ENCODE measurements at regions not wholly inside any gene's neighbourhood (a gene's known extent, or its start where the extent isn't known, plus 50 kb on each side); places are given as distances from the start of the nearest gene placed in this dataset.

DNA sequence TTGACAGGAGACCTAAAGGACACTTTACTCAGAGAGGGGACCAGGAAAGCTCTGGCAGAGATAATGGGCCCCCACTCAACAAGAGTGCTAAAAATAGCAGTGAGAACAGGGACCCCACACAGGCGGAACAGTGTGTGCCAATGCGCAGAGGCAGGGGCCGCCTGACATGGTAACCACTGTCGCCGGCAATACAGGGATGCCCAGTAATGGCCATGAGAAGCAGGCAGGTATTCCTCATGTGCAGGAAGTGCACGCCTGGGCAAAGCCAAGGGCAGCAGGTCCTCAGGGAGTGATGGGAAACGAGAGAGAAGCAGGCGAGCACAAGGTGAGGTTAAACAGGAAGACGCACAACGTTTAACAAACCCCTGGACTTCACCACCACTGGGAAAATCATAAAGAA, 757.1 kb downstream of the LIG4 start:
- H3K4me1 ChIP-seq = no peaks in the 10 kb centered on the region
- intact Hi-C loops (cut with DNase I; ENCODE audit: low total_unique reads) = no loop called here

GRCh38 chr13:107457686-107458085, 757.6 kb downstream of the LIG4 start:
- Histone ChIP-seq H3K27me3 (no peaks in the 10 kb centered on the region), H3K4me3 (no peak overlapping the region), H3K36me3 (no peaks in the 10 kb centered on the region), H3K4me1 (no peaks in the 10 kb centered on the region), H3K27ac (no peak overlapping the region), H3K9me3 (peaks cover 6 to 12% of the 10 kb centered on the region in 2 donors)
- no peak for DNase-seq (ENCODE audit: low spot score in 2 of 2)
- intact Hi-C loops (cut with DNase I; ENCODE audit: low total_unique reads) = no loop called here
- no peak for TF ChIP-seq POLR2AphosphoS5 (IDR thresholded peaks at IDR 0.05)
- no peak for TF ChIP-seq POLR2A (IDR thresholded peaks at IDR 0.05)
- TF ChIP-seq, protein P1, sequence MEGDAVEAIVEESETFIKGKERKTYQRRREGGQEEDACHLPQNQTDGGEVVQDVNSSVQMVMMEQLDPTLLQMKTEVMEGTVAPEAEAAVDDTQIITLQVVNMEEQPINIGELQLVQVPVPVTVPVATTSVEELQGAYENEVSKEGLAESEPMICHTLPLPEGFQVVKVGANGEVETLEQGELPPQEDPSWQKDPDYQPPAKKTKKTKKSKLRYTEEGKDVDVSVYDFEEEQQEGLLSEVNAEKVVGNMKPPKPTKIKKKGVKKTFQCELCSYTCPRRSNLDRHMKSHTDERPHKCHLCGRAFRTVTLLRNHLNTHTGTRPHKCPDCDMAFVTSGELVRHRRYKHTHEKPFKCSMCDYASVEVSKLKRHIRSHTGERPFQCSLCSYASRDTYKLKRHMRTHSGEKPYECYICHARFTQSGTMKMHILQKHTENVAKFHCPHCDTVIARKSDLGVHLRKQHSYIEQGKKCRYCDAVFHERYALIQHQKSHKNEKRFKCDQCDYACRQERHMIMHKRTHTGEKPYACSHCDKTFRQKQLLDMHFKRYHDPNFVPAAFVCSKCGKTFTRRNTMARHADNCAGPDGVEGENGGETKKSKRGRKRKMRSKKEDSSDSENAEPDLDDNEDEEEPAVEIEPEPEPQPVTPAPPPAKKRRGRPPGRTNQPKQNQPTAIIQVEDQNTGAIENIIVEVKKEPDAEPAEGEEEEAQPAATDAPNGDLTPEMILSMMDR (IDR thresholded peaks at IDR 0.05) = no peak

More for the DNA sequence above, 757.1 kb downstream of the LIG4 start:
- DNase-seq (ENCODE audit: low spot score in 2 of 2) = no peak
- H3K4me3 ChIP-seq = no peak overlapping the region
- H3K9me3 ChIP-seq = peaks cover under 1 to 6% of the 10 kb centered on the region in 2 donors
- no peak overlapping the region for H3K27ac ChIP-seq
- TF ChIP-seq, protein P1 (IDR thresholded peaks at IDR 0.05) = no peak
- no peaks in the 10 kb centered on the region for H3K36me3 ChIP-seq
- no peaks in the 10 kb centered on the region for H3K27me3 ChIP-seq

- H3K27ac ChIP-seq = no peak overlapping the region
- H3K4me3 ChIP-seq = no peak overlapping the region
- DNase-seq (ENCODE audit: low spot score in 2 of 2) = no peak
- no peaks in the 10 kb centered on the region for H3K4me1 ChIP-seq
- peaks cover 6 to 12% of the 10 kb centered on the region in 2 donors for H3K9me3 ChIP-seq
- H3K27me3 ChIP-seq = no peaks in the 10 kb centered on the region
- TF ChIP-seq, protein P1 (IDR thresholded peaks at IDR 0.05) = no peak
- no peak for TF ChIP-seq POLR2AphosphoS5 (IDR thresholded peaks at IDR 0.05)
- no peak for TF ChIP-seq POLR2A (IDR thresholded peaks at IDR 0.05)
- no peaks in the 10 kb centered on the region for H3K36me3 ChIP-seq
- intact Hi-C loops (cut with DNase I; ENCODE audit: low total_unique reads) = no loop called here
Observed at GRCh38 chr13:107456431-107456830, 758.9 kb downstream of the LIG4 start.

GRCh38 chr13:107452833-107453232, 762.5 kb downstream of the LIG4 start:
- H3K36me3 ChIP-seq = no peaks in the 10 kb centered on the region
- TF ChIP-seq, protein P1 (IDR thresholded peaks at IDR 0.05) = no peak
- TF ChIP-seq POLR2A (IDR thresholded peaks at IDR 0.05) (no peak), POLR2AphosphoS5 (IDR thresholded peaks at IDR 0.05) (no peak)
- H3K9me3 ChIP-seq = peaks cover 6 to 12% of the 10 kb centered on the region in 2 donors
- H3K27ac ChIP-seq = no peak overlapping the region
- H3K27me3 ChIP-seq = no peaks in the 10 kb centered on the region
- no peak for DNase-seq (ENCODE audit: low spot score in 2 of 2)
- H3K4me3 ChIP-seq = no peak overlapping the region
- H3K4me1 ChIP-seq = no peaks in the 10 kb centered on the region
- intact Hi-C loops (cut with DNase I; ENCODE audit: low total_unique reads) = no loop called here

- no peak for TF ChIP-seq POLR2AphosphoS5 (IDR thresholded peaks at IDR 0.05)
- peak overlapping the region in 1 of 2 donors; percentile 32 for H3K27ac ChIP-seq
Observed at GRCh38 chr13:107450931-107451330, 764.4 kb downstream of the LIG4 start.

DNA sequence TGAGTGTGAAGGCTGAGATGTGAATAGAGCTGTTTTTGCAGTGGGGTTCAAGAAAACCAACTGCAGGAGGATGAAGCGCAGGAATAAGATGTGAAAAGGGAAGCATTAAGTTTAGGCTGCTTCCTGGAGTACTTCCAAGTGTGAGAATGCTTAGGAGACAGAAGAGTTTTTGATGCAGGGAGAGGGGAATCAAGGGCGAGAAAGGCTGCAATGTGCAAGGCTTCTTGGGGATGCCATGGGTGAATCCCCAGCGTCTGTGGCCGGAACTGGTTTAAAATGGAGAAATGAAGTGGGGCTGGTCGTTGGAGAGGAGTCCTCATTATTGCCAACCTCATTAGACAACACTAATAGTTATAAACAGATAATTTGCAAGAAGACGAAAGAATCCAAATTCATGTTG, 764.9 kb downstream of the LIG4 start:
- no peak for TF ChIP-seq POLR2A (IDR thresholded peaks at IDR 0.05)
- no peak for TF ChIP-seq POLR2AphosphoS5 (IDR thresholded peaks at IDR 0.05)
- TF ChIP-seq, protein P1 (IDR thresholded peaks at IDR 0.05) = no peak
- no peaks in the 10 kb centered on the region for H3K36me3 ChIP-seq
- H3K27me3 ChIP-seq = no peaks in the 10 kb centered on the region
- no peak overlapping the region for H3K4me3 ChIP-seq
- peak overlapping the region in 1 of 2 donors; percentile 48 for H3K27ac ChIP-seq
- peaks cover 6 to 12% of the 10 kb centered on the region in 2 donors for H3K9me3 ChIP-seq
- H3K4me1 ChIP-seq = no peaks in the 10 kb centered on the region
- no peak for DNase-seq (ENCODE audit: low spot score in 2 of 2)
- intact Hi-C loops (cut with DNase I; ENCODE audit: low total_unique reads) = no loop called here

More at GRCh38 chr13:107450931-107451330, 764.4 kb downstream of the LIG4 start:
- DNase-seq (ENCODE audit: low spot score in 2 of 2) = no peak
- Histone ChIP-seq H3K4me3 (no peak overlapping the region), H3K9me3 (peaks cover 6 to 12% of the 10 kb centered on the region in 2 donors), H3K4me1 (no peaks in the 10 kb centered on the region), H3K36me3 (no peaks in the 10 kb centered on the region), H3K27me3 (no peaks in the 10 kb centered on the region)
- intact Hi-C loops (cut with DNase I; ENCODE audit: low total_unique reads) = no loop called here

All from breast epithelium (tissue), 4 donors.